Transverse colon (tissue), 4 donors: ENCODE measurements at regions not wholly inside any gene's neighbourhood (a gene's known extent, or its start where the extent isn't known, plus 50 kb on each side); places are given as distances from the start of the nearest gene placed in this dataset.

Source experiments
- CTCF ChIP-seq, 5 experiments: fragments of 200-600 bp in 3 of 5; fragments of 450-650 bp in 2 of 5; sonication (generic) in 3 of 5; IDR thresholded peaks; 1 replicate in 2 of 5; 2 replicates in 3 of 5; pipeline ENCODE4 v1.5.1; 2016 to 2017; ENCODE audit warnings: antibody characterized with exemption in 5 of 5, inconsistent platforms in 3 of 5, mild to moderate bottlenecking in 2 of 5, moderate library complexity in 1 of 5
- EP300 ChIP-seq: sonication (generic); formaldehyde crosslinking; IDR thresholded peaks from one replicate; pipeline ENCODE4 v1.6.1; 2017; ENCODE audit warnings: antibody characterized with exemption, low read depth
- POLR2AphosphoS5 ChIP-seq, 3 donors: sonication (generic); formaldehyde crosslinking; IDR thresholded peaks; one replicate each; pipeline ENCODE4 v1.6.1; 2016; ENCODE audit warnings: antibody characterized with exemption in 3 of 3

DNA sequence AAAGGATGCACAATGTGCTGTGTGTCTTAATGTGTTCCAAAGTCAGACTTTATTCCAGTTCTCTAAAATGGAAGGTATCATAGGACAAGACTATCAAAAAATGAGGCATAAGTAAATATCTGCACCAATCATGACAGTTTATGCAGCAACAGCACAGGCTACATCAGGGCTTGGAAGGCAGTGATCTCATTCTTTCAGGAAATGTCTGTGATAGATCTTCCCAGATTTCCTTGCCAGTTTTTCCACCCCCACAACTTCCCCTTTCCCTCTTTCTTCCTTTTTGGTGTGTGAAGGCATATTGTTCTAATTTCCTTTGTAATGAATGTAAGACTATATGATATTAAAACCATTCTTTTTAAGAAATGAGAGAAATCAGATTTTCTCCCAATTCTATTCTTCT lies 326.7 kb downstream of the ATP23 start:
- TF ChIP-seq POLR2AphosphoS5 (IDR thresholded peaks at IDR 0.05): no peak
- no peak for TF ChIP-seq CTCF (IDR thresholded peaks at IDR 0.05)
- no peak for TF ChIP-seq EP300
